ACC112 (cell line): ENCODE measurements at regions not wholly inside any gene's neighbourhood (a gene's known extent, or its start where the extent isn't known, plus 50 kb on each side); places are given as distances from the start of the nearest gene placed in this dataset.

Experiments used
- H2AFZ ChIP-seq: fragments of 200-600 bp; sonication (generic); one replicate; pipeline ENCODE4 v1.6.0; 2017; ENCODE audit warnings: antibody characterized with exemption, low read length; ENCODE audit not compliant: unreplicated experiment
- H3K27ac ChIP-seq: fragments of 200-600 bp; sonication (generic); 2 replicates; pipeline ENCODE4 v1.5.1; 2014; ENCODE audit warnings: low read depth, mild to moderate bottlenecking, antibody characterized with exemption, low read length, moderate library complexity
- H3K27me3 ChIP-seq: fragments of 200-600 bp; sonication (generic); 2 replicates; pipeline ENCODE4 v1.6.1; 2014; ENCODE audit warnings: mild to moderate bottlenecking, antibody characterized with exemption, low read length, moderate library complexity, mixed read lengths; ENCODE audit not compliant: insufficient read depth
- H3K36me3 ChIP-seq: fragments of 200-600 bp; sonication (generic); 2 replicates; pipeline ENCODE4 v1.6.1; 2016; ENCODE audit warnings: mild to moderate bottlenecking, antibody characterized with exemption, low read length, moderate library complexity, mixed read lengths; ENCODE audit not compliant: insufficient read depth
- H3K4me1 ChIP-seq: fragments of 200-600 bp; sonication (generic); one replicate; pipeline ENCODE4 v1.6.1; 2016; ENCODE audit warnings: low read length, mixed read lengths; ENCODE audit not compliant: insufficient read depth, unreplicated experiment, control insufficient read depth
- H3K4me3 ChIP-seq: fragments of 200-600 bp; sonication (generic); 2 replicates; pipeline ENCODE4 v1.5.1; 2014; ENCODE audit warnings: mild to moderate bottlenecking, low read depth, low read length
- H3K79me2 ChIP-seq: fragments of 200-600 bp; sonication (generic); one replicate; pipeline ENCODE4 v1.6.0; 2016; ENCODE audit warnings: low read length; ENCODE audit not compliant: control insufficient read depth, unreplicated experiment, insufficient read depth

GRCh38 chr4:24013668-24014422 is 124.0 kb upstream of the PPARGC1A start:
- no peak overlapping the region for H2AFZ ChIP-seq
- no peak overlapping the region for H3K4me3 ChIP-seq
- no peaks in the 10 kb centered on the region for H3K4me1 ChIP-seq
- no peaks in the 10 kb centered on the region for H3K27me3 ChIP-seq
- no peak overlapping the region for H3K27ac ChIP-seq
- H3K36me3 ChIP-seq, result no peaks in the 10 kb centered on the region
- H3K79me2 ChIP-seq, result no peaks in the 10 kb centered on the region

DNA sequence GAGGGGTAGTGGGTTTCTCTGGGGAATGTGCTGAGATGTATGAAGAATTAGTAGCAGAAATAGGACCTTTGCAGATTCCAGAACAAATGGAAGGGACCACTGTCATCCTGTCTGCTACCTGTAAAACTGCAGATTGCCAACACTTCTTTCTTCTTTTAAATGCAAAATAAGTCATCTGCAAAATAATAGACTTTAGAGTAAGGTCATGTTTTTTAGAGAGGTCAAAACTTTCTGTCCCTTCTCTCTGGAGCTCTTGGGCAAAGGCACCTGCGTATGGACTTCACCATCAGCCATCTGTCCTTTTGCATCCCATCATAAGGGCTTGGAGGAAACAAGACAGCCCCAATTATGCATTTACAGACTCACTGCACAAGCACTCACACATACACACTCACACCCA is 121.1 kb upstream of the PPARGC1A start:
- no peaks in the 10 kb centered on the region for H3K4me1 ChIP-seq
- H3K4me3 ChIP-seq, result no peak overlapping the region
- no peaks in the 10 kb centered on the region for H3K36me3 ChIP-seq
- H3K79me2 ChIP-seq, result no peaks in the 10 kb centered on the region
- no peaks in the 10 kb centered on the region for H3K27me3 ChIP-seq
- no peak overlapping the region for H2AFZ ChIP-seq
- no peak overlapping the region for H3K27ac ChIP-seq

DNA sequence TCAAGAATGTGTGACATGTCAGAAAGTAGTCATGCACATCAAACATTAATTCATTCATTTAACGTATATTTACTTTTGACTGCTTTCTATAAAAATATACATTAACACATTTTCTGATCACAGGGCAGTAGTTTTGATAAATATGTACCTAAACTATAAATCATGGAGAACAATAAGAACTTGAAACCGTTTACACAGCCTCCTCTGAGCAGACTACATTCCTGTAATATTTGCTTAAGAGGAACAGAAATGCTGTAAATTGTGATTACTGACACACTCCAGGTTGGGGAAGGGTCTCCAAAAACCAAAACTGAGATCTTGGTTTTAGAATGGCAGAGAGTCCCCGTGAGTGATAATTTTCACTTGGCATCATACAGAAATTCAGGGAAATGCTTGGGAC is 120.7 kb upstream of the PPARGC1A start:
- Histone ChIP-seq H3K4me3 (no peak overlapping the region), H2AFZ (no peak overlapping the region), H3K36me3 (no peaks in the 10 kb centered on the region), H3K4me1 (no peaks in the 10 kb centered on the region), H3K27me3 (no peaks in the 10 kb centered on the region), H3K79me2 (no peaks in the 10 kb centered on the region), H3K27ac (no peak overlapping the region)

DNA sequence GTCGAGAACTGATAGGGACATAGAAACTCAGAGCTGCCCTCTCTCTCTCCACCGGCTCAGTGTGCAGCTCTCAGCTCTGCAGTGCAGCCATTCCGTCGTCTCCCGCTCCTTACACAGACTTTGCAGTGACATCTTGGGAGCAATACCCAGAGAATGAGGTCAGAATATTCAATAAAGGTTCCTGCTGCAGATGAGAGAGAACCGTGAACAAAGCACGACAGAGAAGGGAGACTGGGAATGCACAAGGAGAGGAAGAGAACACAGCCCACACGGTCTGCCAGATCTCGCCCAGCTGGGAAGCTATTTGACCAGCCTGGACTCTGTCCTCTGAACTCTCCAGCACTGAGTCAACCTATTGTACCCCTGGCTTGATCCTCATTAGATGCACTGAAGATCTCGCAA is 118.0 kb upstream of the PPARGC1A start:
- no peaks in the 10 kb centered on the region for H3K27me3 ChIP-seq
- no peak overlapping the region for H2AFZ ChIP-seq
- no peaks in the 10 kb centered on the region for H3K36me3 ChIP-seq
- H3K4me1 ChIP-seq, result peaks cover 8% of the 10 kb centered on the region
- no peak overlapping the region for H3K27ac ChIP-seq
- no peaks in the 10 kb centered on the region for H3K79me2 ChIP-seq
- no peak overlapping the region for H3K4me3 ChIP-seq

GRCh38 chr4:24006269-24006668 is 116.4 kb upstream of the PPARGC1A start:
- no peak overlapping the region for H2AFZ ChIP-seq
- H3K27me3 ChIP-seq, result no peaks in the 10 kb centered on the region
- H3K79me2 ChIP-seq, result no peaks in the 10 kb centered on the region
- no peaks in the 10 kb centered on the region for H3K36me3 ChIP-seq
- no peak overlapping the region for H3K4me3 ChIP-seq
- no peak overlapping the region for H3K27ac ChIP-seq
- H3K4me1 ChIP-seq, result peaks cover 8% of the 10 kb centered on the region

GRCh38 chr4:24003926-24004325 is 114.1 kb upstream of the PPARGC1A start:
- H3K4me3 ChIP-seq, result no peak overlapping the region
- H2AFZ ChIP-seq, result no peak overlapping the region
- H3K36me3 ChIP-seq, result no peaks in the 10 kb centered on the region

GRCh38 chr4:24003496-24003895 is 113.6 kb upstream of the PPARGC1A start:
- no peaks in the 10 kb centered on the region for H3K36me3 ChIP-seq
- H2AFZ ChIP-seq, result no peak overlapping the region
- H3K4me1 ChIP-seq, result peaks cover 8% of the 10 kb centered on the region
- H3K79me2 ChIP-seq, result no peaks in the 10 kb centered on the region
- H3K27ac ChIP-seq, result no peak overlapping the region
- no peaks in the 10 kb centered on the region for H3K27me3 ChIP-seq
- H3K4me3 ChIP-seq, result no peak overlapping the region

More at GRCh38 chr4:24003926-24004325, 114.1 kb upstream of the PPARGC1A start:
- H3K27ac ChIP-seq, result no peak overlapping the region
- H3K27me3 ChIP-seq, result no peaks in the 10 kb centered on the region
- no peaks in the 10 kb centered on the region for H3K79me2 ChIP-seq
- peaks cover 8% of the 10 kb centered on the region for H3K4me1 ChIP-seq

DNA sequence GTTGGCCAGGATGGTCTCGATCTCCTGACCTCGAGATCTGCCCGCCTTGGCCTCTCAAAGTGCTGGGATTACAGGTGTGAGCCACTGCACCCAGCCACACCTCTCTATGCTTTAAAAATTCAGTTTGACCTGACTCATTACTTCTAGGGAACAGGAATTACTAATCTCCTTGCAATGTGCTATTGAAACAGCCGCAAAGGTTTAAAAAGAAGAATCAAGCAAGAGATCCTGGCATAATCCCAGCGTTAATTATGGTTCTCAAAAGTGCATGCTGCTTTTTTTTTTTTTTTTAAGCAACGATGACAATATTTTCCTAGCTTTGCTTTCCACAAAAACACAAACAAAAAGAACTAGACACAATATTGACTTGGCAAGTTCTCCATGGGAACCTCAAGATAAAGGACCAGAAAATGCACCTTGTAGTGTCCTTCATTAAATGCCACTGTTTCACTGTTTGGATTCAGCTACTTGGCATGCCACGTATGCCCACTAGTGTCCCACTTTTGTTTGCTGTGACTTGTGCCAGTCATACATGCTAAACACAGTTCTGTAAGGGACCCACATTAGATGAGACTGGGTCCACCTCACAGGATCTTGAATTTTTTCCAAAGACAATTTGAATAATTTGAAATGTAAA is 112.6 kb upstream of the PPARGC1A start:
- Histone ChIP-seq H3K27ac (no peak overlapping the region), H3K36me3 (no peaks in the 10 kb centered on the region), H3K27me3 (no peaks in the 10 kb centered on the region), H2AFZ (no peak overlapping the region), H3K79me2 (no peaks in the 10 kb centered on the region), H3K4me1 (peaks cover 8% of the 10 kb centered on the region), H3K4me3 (no peak overlapping the region)

DNA sequence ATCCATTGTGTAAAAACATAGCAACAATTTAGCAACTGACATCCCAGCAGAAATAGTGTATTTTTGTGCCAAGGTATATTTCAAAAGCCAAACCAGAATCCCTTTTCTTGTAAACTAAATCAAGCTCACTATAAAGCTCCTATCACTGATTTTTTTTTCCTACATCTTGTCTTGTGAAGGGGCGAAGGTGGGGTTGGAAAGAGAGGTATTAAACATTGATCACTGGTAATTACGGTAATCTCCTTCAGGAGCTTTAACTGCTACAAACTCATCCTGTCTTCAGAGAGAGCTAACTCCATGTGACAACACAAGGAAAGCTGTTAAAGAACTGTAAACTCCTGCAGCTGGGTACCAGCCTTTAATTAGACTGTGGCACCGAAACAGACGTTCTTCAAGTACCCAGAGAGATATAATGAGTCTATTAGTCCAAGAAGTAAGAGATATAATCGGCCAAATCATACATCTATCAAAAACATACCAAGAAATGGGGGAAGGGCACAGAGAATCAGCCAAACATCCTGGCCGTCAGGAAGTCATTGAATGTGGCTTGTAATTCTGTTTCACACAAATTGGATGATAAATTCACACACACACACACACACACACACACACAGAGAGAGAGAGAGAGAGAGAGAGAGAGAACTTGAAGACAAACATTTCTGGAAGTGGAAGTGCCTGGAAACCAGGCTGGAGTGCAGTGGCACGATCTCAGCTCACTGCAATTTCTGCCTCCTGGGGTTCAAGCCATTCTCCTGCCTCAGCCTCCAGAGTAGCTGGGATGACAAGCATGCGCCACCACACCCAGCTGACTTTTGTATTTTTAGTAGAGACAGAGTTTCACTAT is 111.9 kb upstream of the PPARGC1A start:
- no peak overlapping the region for H2AFZ ChIP-seq
- peaks cover 8% of the 10 kb centered on the region for H3K4me1 ChIP-seq
- H3K27ac ChIP-seq, result no peak overlapping the region
- no peak overlapping the region for H3K4me3 ChIP-seq
- H3K36me3 ChIP-seq, result no peaks in the 10 kb centered on the region
- no peaks in the 10 kb centered on the region for H3K79me2 ChIP-seq
- no peaks in the 10 kb centered on the region for H3K27me3 ChIP-seq

- H3K4me3 ChIP-seq, result no peak overlapping the region
- no peaks in the 10 kb centered on the region for H3K79me2 ChIP-seq
- peaks cover 8% of the 10 kb centered on the region for H3K4me1 ChIP-seq
- H3K36me3 ChIP-seq, result no peaks in the 10 kb centered on the region
- H3K27me3 ChIP-seq, result 0 out of 2 replicates have a peak, but pooled peaks cover 4% of the 10 kb centered on the region
- H2AFZ ChIP-seq, result no peak overlapping the region
- no peak overlapping the region for H3K27ac ChIP-seq
These were observed 110.6 kb upstream of the PPARGC1A start for GRCh38 chr4:24000470-24000831.
